ENCODE measurements at regions not wholly inside any gene's neighbourhood (a gene's known extent, or its start where the extent isn't known, plus 50 kb on each side); places are given as distances from the start of the nearest gene placed in this dataset.

- Histone ChIP-seq H3K27me3 (ENCODE audit: insufficient read depth, low read depth, severe bottlenecking) (no peaks in the 10 kb centered on the region), H3K9me3 (ENCODE audit: severe bottlenecking) (no peaks in the 10 kb centered on the region), H3K4me3 (ENCODE audit: low read depth, low read length) (no peak overlapping the region), H3K36me3 (no peaks in the 10 kb centered on the region), H3K27ac (no peak overlapping the region)
- DNase-seq: no peak
- no peak for TF ChIP-seq CTCF (IDR thresholded peaks at IDR 0.05; ENCODE audit: low read depth, low read length)
These were observed 209.1 kb upstream of the PTER start for GRCh38 chr10:16227674-16228073.

- TF ChIP-seq CTCF (IDR thresholded peaks at IDR 0.05; ENCODE audit: low read depth, low read length): no peak
- no peaks in the 10 kb centered on the region for H3K9me3 ChIP-seq (ENCODE audit: severe bottlenecking)
- no peak overlapping the region for H3K4me3 ChIP-seq (ENCODE audit: low read depth, low read length)
- no peak for DNase-seq
- H3K27me3 ChIP-seq (ENCODE audit: insufficient read depth, low read depth, severe bottlenecking): no peaks in the 10 kb centered on the region
- H3K27ac ChIP-seq: no peak overlapping the region
- no peaks in the 10 kb centered on the region for H3K36me3 ChIP-seq
These were observed 205.6 kb upstream of the PTER start for GRCh38 chr10:16231176-16231575.

- Histone ChIP-seq H3K9me3 (ENCODE audit: severe bottlenecking) (no peaks in the 10 kb centered on the region), H3K36me3 (no peaks in the 10 kb centered on the region), H3K27me3 (ENCODE audit: insufficient read depth, low read depth, severe bottlenecking) (no peaks in the 10 kb centered on the region), H3K27ac (no peak overlapping the region), H3K4me3 (ENCODE audit: low read depth, low read length) (no peak overlapping the region)
- no peak for DNase-seq
- TF ChIP-seq CTCF (IDR thresholded peaks at IDR 0.05; ENCODE audit: low read depth, low read length): no peak
These were observed 204.9 kb upstream of the PTER start for GRCh38 chr10:16231734-16232435.

GRCh38 chr10:16232441-16232840 lies 204.4 kb upstream of the PTER start:
- no peak for TF ChIP-seq CTCF (IDR thresholded peaks at IDR 0.05; ENCODE audit: low read depth, low read length)
- no peak for DNase-seq
- Histone ChIP-seq H3K36me3 (no peaks in the 10 kb centered on the region), H3K27ac (no peak overlapping the region), H3K27me3 (ENCODE audit: insufficient read depth, low read depth, severe bottlenecking) (no peaks in the 10 kb centered on the region), H3K4me3 (ENCODE audit: low read depth, low read length) (no peak overlapping the region), H3K9me3 (ENCODE audit: severe bottlenecking) (no peaks in the 10 kb centered on the region)

- no peak for TF ChIP-seq CTCF (IDR thresholded peaks at IDR 0.05; ENCODE audit: low read depth, low read length)
- no peaks in the 10 kb centered on the region for H3K27me3 ChIP-seq (ENCODE audit: insufficient read depth, low read depth, severe bottlenecking)
- no peak overlapping the region for H3K4me3 ChIP-seq (ENCODE audit: low read depth, low read length)
- no peak for DNase-seq
- H3K36me3 ChIP-seq: no peaks in the 10 kb centered on the region
- no peaks in the 10 kb centered on the region for H3K9me3 ChIP-seq (ENCODE audit: severe bottlenecking)
- H3K27ac ChIP-seq: no peak overlapping the region
These were observed 201.9 kb upstream of the PTER start for GRCh38 chr10:16234916-16235315.

- no peak overlapping the region for H3K27ac ChIP-seq
- no peaks in the 10 kb centered on the region for H3K9me3 ChIP-seq (ENCODE audit: severe bottlenecking)
- no peaks in the 10 kb centered on the region for H3K36me3 ChIP-seq
- no peaks in the 10 kb centered on the region for H3K27me3 ChIP-seq (ENCODE audit: insufficient read depth, low read depth, severe bottlenecking)
- DNase-seq: no peak
- no peak overlapping the region for H3K4me3 ChIP-seq (ENCODE audit: low read depth, low read length)
- TF ChIP-seq CTCF (IDR thresholded peaks at IDR 0.05; ENCODE audit: low read depth, low read length): no peak
These were observed 194.4 kb upstream of the PTER start for GRCh38 chr10:16242446-16242845.
